ENCODE measurements at regions not wholly inside any gene's neighbourhood (a gene's known extent, or its start where the extent isn't known, plus 50 kb on each side); places are given as distances from the start of the nearest gene placed in this dataset.

DNA sequence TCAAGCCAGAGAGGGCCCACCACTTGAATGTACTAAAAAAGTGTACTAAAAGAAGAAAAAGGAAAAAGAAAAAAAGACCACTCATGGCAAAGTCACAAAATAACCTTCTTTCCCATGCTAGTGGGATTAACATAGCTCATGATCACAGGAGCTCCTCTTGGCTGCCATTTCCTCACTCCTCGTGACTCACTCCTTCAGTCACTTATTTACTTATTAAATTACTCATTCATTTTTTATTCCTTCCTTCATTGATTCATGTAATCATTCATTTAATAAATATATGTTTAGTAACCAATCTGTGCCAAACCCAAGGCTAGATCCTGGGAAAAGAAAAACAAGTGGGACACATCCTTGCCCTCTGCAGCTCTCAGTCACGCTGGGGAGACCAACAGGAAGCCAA is 300.5 kb downstream of the INSIG2 start:
- Histone ChIP-seq H3K4me3 (ENCODE audit: low read length) (no peak overlapping the region), H4K20me1 (ENCODE audit: control insufficient read depth, insufficient read depth, low read depth, low read length) (no peaks in the 10 kb centered on the region), H3K9me2 (replicated peaks; ENCODE audit: control insufficient read depth, low read length) (no peaks in the 10 kb centered on the region), H3K36me3 (ENCODE audit: control insufficient read depth, low read length) (no peaks in the 10 kb centered on the region), H3K27ac (ENCODE audit: low read depth, low read length) (no peak overlapping the region), H3K4me1 (ENCODE audit: control insufficient read depth, low read length) (no peaks in the 10 kb centered on the region), H3K79me2 (ENCODE audit: control insufficient read depth, low read length) (no peaks in the 10 kb centered on the region), H3F3A (ENCODE audit: control insufficient read depth, insufficient read depth) (no peaks in the 10 kb centered on the region), H3K9me3 (ENCODE audit: control insufficient read depth, insufficient read depth, low read length) (no peaks in the 10 kb centered on the region), H3K4me2 (ENCODE audit: low read length) (no peak overlapping the region), H3K27me3 (ENCODE audit: control insufficient read depth, low read length) (no peaks in the 10 kb centered on the region)
- TF ChIP-seq EZH2phosphoT487 (IDR thresholded peaks at IDR 0.05; ENCODE audit: borderline replicate concordance, low read length) = no peak
- TF ChIP-seq, protein P1, sequence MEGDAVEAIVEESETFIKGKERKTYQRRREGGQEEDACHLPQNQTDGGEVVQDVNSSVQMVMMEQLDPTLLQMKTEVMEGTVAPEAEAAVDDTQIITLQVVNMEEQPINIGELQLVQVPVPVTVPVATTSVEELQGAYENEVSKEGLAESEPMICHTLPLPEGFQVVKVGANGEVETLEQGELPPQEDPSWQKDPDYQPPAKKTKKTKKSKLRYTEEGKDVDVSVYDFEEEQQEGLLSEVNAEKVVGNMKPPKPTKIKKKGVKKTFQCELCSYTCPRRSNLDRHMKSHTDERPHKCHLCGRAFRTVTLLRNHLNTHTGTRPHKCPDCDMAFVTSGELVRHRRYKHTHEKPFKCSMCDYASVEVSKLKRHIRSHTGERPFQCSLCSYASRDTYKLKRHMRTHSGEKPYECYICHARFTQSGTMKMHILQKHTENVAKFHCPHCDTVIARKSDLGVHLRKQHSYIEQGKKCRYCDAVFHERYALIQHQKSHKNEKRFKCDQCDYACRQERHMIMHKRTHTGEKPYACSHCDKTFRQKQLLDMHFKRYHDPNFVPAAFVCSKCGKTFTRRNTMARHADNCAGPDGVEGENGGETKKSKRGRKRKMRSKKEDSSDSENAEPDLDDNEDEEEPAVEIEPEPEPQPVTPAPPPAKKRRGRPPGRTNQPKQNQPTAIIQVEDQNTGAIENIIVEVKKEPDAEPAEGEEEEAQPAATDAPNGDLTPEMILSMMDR (IDR thresholded peaks at IDR 0.05; ENCODE audit: low read depth, low read length, poor library complexity, severe bottlenecking) = no peak

DNA sequence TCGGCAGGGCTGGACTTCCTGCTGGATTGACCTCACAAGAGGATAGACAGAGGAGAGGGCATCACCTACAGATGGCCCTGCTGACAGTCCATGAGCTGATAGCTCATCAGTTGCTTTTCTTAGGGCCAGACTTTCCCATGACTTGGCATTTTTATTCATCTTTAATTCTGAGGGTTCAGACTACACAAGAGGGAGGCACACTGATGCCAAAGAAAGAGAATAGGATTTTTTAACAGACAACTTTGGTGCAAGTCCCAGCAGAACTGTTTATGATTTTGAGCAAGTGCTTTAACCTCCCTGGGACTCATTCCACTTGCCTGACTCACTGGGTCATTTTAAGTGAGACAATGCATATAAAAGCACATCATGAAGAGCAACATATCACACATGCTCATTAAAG is 299.2 kb downstream of the INSIG2 start:
- no peaks in the 10 kb centered on the region for H3K27me3 ChIP-seq (ENCODE audit: control insufficient read depth, low read length)
- no peaks in the 10 kb centered on the region for H3K4me1 ChIP-seq (ENCODE audit: control insufficient read depth, low read length)
- no peaks in the 10 kb centered on the region for H3K79me2 ChIP-seq (ENCODE audit: control insufficient read depth, low read length)
- no peak overlapping the region for H3K4me2 ChIP-seq (ENCODE audit: low read length)
- H3K27ac ChIP-seq (ENCODE audit: low read depth, low read length) = no peak overlapping the region
- no peaks in the 10 kb centered on the region for H3K36me3 ChIP-seq (ENCODE audit: control insufficient read depth, low read length)
- no peaks in the 10 kb centered on the region for H3K9me3 ChIP-seq (ENCODE audit: control insufficient read depth, insufficient read depth, low read length)
- no peaks in the 10 kb centered on the region for H4K20me1 ChIP-seq (ENCODE audit: control insufficient read depth, insufficient read depth, low read depth, low read length)
- TF ChIP-seq EZH2phosphoT487 (IDR thresholded peaks at IDR 0.05; ENCODE audit: borderline replicate concordance, low read length) = no peak
- TF ChIP-seq, protein P1 (IDR thresholded peaks at IDR 0.05; ENCODE audit: low read depth, low read length, poor library complexity, severe bottlenecking) = no peak
- H3K4me3 ChIP-seq (ENCODE audit: low read length) = no peak overlapping the region
- no peaks in the 10 kb centered on the region for H3F3A ChIP-seq (ENCODE audit: control insufficient read depth, insufficient read depth)
- H3K9me2 ChIP-seq (replicated peaks; ENCODE audit: control insufficient read depth, low read length) = no peaks in the 10 kb centered on the region

DNA sequence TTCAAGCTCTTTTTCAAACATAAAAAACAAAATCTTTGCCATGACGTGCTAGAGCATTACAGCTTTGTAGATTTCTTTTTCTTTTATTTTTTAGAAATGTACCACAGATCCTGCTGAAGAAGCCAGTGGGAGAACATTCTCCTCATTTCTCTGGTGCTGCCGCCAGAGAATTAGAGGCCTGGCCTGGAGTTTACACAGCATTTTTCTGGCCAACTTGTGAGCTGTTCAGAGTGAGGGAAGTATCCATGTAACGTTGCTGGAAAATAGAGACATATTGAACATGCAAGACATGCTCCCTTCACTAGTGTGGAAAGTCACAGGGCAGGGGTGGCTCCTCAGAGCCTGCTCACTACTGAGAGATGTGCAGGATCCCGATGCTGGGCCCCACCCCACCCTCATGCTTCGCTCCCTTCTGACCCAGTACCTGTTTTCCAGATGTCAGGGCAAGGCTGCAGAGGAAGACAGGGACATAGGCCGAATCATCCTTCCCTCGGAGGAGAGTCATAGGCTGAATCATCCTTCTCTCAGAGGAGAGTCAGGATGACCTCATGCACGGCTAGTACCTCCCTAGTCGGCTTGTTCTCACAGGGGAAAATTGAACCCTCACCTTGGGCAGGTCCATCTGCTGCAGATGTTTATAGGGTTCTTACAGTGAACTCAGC is 298.5 kb downstream of the INSIG2 start:
- Histone ChIP-seq H3K4me2 (ENCODE audit: low read length) (no peak overlapping the region), H3K4me3 (ENCODE audit: low read length) (no peak overlapping the region), H3K79me2 (ENCODE audit: control insufficient read depth, low read length) (no peaks in the 10 kb centered on the region), H3K9me3 (ENCODE audit: control insufficient read depth, insufficient read depth, low read length) (no peaks in the 10 kb centered on the region), H4K20me1 (ENCODE audit: control insufficient read depth, insufficient read depth, low read depth, low read length) (no peaks in the 10 kb centered on the region), H3K9me2 (replicated peaks; ENCODE audit: control insufficient read depth, low read length) (no peaks in the 10 kb centered on the region), H3K27ac (ENCODE audit: low read depth, low read length) (no peak overlapping the region), H3F3A (ENCODE audit: control insufficient read depth, insufficient read depth) (no peaks in the 10 kb centered on the region), H3K36me3 (ENCODE audit: control insufficient read depth, low read length) (no peaks in the 10 kb centered on the region), H3K4me1 (ENCODE audit: control insufficient read depth, low read length) (no peaks in the 10 kb centered on the region), H3K27me3 (ENCODE audit: control insufficient read depth, low read length) (no peaks in the 10 kb centered on the region)
- TF ChIP-seq, protein P1 (IDR thresholded peaks at IDR 0.05; ENCODE audit: low read depth, low read length, poor library complexity, severe bottlenecking) = no peak
- TF ChIP-seq EZH2phosphoT487 (IDR thresholded peaks at IDR 0.05; ENCODE audit: borderline replicate concordance, low read length) = no peak

Data from DOHH2 (cell line).